DMS153 (cell line): ENCODE measurements at regions not wholly inside any gene's neighbourhood (a gene's known extent, or its start where the extent isn't known, plus 50 kb on each side); places are given as distances from the start of the nearest gene placed in this dataset.

Experiments used
- DNase-seq: peaks from one replicate; lab custom pipeline; 2025; lab: John Stamatoyannopoulos, UW

DNA sequence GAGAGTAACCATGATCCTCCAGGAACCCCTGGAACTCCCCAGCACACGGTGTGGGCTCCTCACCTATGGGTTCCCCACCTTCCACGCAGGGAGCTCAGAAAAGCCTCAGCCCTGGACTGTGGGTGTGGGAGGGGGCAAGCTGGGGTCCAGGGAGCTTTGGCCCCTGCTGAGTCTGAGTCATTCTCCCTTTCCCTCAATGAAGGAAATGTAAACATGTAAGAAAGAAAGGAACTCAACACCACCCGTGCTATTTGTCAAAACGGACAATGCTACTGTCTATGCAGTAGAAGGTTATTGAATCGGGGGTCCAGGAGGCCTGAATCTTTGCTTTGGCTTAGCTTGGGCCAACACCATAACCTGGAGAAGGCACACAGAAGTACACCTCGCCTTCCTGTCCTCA, 222.8 kb downstream of the PMP22 start:
- DNase-seq = no peak

DNA sequence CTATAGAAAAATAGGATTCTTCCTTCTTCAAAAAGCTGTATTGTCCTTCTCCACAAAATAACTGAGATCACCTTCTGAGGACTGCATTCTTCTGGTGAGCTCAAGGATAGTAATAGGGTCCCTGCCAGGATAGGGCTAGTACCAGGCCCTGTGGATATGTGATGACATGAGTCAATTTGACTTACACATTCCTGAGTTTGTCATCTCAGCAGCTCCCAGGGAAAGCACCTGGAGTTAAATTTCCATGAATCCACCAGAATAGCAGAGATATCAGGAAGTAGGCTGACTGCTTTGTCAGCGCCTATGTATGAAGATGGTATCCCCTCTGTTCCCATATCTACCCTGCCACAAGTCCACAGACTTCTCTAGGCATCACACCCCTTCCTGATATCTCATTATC, 225.8 kb downstream of the PMP22 start:
- no peak for DNase-seq

DNA sequence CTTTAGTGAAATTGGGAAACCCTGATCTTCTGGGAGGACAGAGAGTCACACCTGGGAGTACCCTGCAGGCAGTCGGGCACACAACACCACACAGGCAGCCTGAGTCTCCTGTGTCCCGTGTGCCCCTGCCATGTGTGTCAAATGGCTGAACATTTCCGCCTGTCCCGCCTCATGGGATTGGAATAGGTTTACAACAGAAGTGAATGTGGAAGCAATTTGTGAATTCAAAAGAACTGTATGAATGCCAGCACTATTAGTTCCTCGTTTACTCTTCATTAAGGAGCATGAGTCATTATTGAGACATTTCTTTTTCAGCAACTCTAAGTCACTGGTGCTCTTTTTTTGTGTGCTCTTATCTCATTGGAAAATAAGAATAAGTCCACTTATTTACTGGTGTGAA, 226.5 kb downstream of the PMP22 start:
- no peak for DNase-seq

DNA sequence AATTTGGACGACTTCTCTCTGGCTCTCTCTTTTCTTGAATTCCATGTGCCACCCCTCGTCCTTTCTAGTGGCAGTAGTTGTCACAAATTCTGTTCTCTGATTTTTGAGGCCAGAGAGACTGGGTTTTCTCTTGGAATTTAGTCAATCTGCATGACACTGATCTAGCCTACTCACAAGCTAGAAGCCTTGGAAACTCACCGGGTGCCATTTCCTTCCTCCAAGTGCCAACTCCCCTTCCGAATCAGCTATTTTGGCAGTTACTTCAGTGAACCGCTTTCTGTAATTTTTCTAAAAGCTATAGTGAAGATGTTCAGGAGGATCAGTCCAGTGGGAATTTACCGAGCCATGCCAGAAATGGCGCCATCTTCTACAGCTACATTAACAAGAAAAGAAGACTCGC, 228.9 kb downstream of the PMP22 start:
- DNase-seq = no peak

DNA sequence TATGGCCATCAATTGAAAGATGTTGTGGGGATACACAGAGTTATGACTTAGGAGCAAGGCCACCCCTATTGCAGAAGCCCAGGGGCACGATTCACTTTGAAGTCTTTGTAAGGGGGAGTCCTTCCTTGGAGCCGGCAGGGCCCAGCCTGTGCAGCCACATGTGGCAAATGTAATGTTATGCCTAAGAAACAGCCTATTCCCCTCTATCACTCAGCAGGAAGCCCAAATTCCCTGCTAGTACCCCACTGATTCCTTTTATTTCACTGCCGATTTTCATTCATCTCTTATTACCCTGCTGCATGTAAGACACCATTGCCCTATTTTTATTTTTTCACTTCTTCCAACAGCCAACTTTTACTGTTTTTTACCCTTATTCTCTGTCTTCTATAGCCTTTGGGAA, 233.2 kb downstream of the PMP22 start:
- DNase-seq = no peak

DNA sequence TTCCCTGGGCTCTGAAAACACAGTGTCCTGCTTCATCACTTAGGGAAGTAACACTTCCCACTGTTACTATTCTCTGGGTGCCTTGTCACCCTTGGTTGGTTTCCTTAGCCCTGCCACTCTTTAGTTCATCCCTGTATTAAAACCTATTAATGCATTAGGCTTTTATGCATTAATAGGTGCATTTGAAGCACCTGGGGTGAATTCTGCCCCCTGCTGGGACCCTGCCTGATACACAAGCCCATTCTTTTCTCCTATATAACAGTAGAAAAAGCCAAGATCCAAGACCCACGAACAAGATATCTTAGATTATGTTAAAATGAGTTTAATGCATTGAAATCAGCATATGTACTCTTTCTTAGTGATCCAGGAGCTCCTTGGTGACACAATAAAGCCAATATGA, 235.7 kb downstream of the PMP22 start:
- DNase-seq = no peak

DNA sequence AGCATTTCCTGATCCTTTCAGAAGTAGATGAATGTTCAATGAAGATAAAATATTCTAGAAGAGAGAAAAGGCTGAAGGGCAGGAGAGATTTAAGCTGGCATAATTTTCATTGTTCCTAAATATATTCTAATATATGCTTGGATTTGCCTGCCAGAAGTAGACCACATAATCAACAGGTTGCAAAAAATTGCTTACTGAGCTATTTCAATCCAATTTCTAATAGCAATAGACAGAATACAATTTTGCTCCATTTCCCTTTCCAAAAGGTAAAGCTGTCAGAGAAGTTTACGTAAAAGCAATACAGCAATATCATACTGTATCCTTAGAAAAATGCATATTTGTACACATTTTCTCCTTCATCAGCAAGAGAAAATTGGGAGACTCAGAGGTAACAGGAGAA, 237.3 kb downstream of the PMP22 start:
- no peak for DNase-seq

DNA sequence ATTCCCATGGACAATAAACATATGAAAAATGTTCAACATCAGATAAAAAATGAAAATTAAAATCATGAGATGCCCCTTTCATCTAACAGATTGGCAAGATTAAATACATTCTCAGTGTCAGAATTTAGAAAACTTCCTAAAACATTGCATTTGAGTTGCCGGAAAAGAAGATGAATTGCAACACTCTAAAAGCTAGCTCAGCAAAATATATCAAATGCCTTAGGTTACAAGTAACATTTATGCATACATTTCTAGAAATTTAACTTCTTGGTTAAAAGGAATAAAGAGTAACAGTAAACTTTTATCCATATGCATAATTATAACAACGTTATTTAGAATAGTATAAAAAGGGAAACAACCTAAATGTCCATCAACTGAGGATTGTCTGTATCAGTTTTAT, 239.0 kb downstream of the PMP22 start:
- DNase-seq = no peak

DNA sequence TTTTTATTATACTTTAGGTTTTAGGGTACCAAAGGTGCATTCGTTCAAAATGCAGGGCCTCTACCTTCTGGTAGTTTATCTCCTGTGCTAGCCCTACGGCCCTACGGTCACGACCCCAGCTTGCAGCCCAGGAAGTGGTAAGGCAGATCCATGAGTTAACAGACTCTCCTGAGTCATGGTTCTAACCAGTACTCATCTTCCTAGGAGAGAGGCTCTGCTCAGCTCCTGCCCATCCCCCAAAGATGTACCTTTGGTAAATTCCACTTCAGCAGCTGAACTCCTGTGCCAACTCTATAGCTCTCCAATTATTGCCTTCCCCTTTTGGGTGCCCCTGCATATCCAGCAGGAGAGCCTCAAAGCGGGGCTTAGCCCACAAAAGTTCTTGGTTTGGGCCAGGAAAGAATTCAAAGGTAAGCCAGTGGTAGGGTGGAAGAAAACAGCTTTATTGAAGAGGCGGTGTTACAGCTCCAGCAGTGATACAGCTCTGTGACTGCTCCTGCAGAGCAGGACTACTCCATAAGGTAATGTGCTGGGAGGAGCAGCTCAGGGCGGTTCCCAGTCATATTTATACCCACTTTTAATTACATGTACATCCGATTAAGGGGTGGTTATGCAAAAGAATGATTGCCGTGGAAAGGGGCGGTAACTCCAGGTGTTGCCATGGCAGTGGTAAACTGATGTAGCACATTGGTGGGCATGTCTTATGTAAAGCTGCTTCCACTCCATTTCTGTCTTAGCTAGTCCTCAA, 241.4 kb downstream of the PMP22 start:
- no peak for DNase-seq

DNA sequence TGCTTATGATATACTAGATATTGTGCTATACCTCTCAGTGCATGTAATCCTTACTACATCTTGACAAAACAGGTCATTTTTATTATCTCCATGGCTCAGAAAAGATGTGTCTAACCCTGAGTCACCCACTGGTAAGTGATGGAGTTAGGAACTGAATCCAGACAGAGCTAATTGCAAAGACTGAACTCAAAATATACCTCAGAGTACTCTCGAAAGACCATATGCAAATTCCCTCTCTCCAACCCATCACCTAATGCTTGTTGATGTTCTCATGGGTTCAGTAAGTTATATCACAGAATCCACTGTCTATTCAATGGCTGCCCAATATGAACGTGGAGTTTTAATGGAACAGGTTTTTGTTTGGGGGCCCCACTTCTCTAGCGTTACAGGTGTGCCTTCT, 246.0 kb downstream of the PMP22 start:
- DNase-seq = no peak

DNA sequence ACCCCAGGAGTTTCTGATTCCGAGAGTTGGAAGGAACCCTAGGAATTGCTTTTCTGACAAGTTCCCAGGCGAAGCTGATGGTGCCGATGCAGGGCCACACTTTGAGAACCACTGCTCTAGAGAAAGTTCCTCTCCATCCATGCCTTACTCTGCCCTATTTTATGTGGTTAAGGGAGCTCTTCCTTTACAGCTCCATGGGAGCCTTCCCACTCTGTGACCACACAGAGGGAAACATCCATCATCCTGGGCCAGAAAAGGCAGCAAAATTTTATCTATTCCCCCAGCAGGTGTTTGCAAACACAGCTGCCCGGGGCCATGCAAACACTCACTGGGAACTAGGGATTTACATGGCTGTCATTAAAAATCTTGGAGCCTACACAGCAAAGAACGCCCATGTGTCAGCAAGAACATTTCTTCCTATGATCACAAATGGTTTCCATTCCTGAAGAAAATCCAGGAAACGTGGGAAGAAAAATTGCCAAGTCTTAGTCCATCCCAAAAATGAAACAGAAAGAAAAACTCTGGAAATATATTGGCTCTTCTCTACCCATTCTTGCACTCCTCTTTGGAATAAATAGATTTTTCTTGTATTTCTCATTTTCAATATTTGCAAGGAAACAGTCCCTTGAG, 252.7 kb downstream of the PMP22 start:
- no peak for DNase-seq

DNA sequence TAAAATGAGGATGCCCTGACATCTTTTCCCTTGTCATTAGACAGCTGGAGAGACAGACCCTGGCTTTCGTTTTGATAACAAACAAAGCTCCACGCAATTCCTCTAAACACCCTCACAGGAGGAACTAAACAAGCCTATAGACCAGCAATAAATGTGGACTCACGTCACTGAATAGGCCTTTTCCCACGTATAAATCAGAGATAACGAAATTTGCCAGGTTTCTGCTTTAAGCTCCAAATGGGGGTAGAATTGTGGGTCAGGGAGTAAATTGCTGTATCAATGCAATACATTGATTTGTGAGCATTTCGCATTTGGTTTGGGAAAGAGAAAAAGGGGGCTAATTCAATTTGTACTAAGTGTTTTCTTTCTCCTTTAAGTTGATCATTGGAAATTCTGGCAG, 256.0 kb downstream of the PMP22 start:
- DNase-seq = no peak

DNA sequence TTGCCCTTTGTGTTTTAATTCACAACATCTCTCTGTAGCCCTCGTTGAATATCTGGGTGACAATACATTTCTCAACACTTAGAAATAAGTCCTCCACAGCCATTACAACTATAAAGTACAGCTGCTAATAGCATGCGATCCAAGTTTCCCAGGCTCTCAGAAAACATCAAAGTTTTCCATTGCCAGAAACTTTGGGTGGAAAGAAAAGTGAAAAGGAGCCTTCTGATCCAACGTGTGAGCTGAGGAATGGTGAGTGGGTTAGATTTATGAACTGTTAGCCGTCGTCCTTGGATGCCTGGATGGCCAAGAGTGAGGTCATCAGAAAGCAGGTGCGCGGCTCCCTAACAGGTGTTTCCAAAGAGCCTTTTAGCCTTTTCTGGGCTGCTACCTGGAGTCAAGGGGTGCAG, 258.0 kb downstream of the PMP22 start:
- DNase-seq = no peak

DNA sequence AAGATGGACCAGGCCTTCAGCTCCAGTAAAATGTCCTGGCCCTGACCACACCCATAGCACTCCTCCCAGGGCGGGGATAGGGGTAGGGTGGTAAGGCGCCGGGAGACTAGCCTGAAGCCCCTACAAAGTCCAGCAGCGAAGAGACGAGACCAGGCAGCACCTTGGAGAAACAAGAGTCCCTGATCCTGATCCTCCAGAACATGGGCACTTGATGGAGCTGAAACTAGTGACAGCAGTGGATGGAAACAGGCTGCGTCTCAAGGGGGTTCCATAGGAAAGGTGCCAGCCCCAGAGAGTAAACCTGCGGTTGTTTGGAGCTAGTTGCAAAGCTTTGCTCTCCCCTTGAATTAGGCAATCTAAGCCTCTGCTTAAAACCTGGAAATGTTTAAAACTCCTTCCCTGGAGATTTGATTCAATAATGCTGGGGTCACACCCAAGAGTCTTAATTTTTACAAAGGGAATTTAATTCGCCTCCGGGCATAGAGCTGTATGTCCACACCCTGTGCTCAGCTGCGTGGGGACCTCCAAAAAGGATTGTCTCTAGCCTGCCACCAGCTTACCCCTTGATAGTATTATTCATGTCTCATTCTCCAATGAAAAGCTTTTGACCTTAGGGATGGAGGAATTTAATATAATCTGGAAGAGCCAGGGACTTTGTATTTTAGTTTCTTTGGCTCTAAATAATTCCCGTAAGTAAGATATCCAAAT, 258.6 kb downstream of the PMP22 start:
- no peak for DNase-seq

DNA sequence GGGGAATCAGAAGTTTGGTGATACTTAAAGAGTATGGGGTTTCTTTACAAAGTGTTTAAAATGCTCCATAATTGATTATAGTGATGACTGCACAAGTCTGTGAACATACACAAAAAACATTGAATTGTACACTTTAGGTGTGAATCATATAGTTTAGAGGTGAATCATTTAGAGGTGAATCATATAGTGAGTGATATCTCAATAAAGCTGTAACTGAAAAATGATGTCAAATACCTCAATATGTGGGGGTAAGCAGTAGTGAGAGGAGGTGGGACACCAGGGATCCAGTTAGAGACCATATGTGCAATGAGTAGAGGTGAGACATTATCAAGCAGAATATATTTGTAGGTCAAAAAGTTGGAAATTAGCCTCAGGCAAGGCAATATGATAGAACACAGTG, 264.5 kb downstream of the PMP22 start:
- DNase-seq = no peak

DNA sequence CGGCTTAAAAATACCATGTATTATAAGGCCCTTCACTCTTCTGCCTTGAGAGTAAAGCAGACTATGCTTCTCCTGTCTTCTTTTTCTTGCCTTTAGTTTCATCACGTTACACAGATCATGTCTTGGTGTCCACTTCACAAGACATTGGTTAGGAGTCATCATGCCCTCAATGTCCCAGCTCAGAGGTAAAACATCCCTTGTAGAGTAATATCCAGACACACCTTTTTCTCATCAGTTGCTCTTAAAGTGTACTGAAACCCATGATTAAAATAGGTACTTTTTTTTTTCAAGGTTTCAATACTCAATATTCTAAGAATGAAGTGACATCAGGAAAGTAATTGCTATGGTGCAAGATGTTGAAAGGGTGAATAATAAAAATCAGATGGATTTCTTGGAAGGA, 267.8 kb downstream of the PMP22 start:
- DNase-seq = no peak

DNA sequence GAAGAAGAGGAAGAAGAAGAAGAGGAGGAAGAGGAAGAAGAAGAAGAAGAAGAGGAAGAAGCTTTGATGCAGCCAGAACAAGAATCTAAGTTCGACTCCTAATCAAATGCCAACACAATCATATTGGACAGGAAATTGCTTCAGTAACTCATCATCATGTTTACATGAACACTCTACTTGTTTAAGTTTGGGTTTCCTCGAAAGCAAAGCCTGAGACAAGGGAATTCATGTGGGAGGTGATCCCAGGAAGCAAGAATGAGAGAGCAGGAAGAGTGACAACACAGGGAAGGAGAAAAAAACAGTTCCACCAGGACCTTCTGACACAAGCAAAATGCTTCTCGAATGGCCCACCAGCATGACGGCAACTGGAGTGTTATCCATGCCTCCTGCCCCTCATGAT, 279.0 kb downstream of the PMP22 start:
- DNase-seq = no peak

DNA sequence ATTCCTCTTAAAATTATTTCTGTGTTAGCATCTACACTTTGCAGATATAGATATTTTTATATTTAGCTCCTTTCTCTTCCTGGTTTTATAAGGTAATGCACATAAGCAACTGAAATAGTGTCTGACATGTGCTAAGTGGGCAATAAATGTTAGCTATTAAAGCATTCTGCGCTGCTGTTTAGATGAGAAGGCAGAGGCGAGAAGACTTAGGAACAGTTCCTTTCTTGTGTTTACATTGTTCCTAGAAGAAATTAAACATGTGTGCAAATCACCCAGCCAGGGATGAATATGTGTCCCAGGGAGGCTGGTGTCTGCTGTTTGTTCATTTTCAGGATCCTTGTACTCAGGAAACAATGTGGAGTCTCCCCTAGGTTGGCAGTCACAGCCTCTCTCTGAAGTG, 292.3 kb downstream of the PMP22 start:
- no peak for DNase-seq

DNA sequence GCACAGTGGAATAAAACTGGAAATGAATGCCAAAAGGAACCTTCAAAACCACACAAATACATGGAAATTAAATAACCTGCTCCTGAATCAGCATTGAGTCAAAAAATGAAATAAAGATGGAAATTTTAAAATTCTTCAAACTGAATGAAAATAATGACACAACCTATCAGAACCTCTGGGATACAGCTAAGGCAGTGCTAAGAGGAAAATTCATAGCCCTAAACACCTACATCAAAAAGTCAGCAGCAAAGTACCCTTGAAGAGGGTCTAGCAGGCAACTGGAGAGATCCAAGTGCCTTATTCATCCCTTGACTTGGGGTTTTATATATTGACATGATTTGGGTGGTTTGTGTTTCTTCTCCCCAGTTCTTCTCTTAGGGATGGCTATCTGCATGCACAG, 294.1 kb downstream of the PMP22 start:
- DNase-seq = no peak

DNA sequence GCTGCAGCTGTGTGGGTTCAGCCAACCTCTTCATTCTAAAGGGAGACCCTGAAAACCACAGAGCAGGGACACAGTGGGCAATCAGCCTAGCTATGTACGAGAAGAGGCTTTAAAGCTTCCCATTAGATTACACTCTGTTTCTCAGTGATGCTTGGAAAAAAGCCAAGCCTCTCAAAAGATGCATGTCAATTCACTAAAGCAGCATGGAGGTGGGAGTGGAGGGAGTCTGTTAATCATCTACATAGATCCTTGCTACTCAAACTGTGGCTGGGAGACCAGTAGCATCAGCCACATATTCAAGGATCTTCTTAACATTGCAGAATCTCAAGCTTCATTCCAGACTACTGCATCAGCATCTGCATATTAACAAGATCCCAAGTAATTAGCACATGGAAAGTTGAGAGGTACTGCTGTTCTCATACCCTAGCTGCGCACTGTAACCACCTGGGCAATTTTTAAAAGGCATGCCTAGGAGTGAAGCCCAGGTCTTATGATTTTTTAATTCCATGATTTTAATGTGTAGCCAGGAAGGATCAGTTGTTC, 305.9 kb downstream of the PMP22 start:
- no peak for DNase-seq

DNA sequence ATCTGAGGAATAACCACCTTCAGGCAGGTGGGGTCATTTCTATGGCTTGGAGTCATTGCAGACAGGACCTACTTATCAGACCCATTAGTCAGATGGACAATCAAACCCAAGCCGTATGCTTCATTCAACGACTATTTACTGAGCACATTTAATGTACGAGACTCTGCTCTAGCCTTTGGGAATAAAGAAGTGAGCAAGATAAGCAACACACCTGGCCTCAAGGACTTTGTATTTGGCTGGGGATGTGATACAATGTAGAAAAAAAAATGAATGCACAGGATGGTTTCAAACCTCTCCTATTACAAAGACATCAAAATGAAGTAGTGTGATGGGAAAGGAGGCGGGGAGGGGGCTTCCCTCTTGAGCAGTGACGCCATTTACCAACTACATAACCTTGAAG, 311.7 kb downstream of the PMP22 start:
- no peak for DNase-seq

DNA sequence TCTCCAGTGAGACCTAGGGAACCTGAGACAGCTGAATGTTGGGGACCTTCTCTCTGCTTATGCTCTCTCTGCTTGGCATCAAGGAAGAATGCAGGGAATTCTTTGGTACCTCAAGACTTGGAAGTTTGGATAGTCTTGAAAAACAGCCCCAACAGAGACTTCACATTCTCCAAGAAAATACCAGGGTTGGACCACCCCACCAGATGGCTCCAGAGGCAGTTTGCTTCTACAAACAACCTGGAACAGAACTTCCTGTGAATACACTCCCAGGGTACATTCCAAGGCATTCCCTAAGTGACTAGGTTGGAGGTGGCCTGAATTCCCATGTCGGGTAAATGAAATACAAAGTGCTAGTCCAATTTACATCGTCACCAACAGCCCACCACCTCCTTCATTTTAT, 314.4 kb downstream of the PMP22 start:
- DNase-seq = no peak

DNA sequence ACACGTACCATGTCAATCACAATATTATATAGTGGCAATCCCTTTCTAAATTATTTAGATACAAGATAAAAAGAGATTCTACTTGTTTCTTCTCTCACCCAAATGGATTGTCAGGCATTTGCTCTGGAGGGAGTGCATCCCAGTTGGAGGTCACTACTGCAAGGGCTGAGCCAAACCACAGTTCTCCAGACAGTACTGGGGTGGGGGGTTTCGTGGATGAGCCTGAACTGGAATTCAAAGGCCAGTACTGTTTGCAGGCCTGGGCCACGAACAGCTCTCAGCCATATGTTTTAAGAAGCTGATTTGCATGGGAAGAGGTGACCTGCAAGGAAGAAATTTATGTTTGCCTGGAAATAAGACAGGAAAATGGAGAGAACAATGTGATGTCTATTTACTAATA, 314.9 kb downstream of the PMP22 start:
- no peak for DNase-seq
